ENCODE measurements at regions not wholly inside any gene's neighbourhood (a gene's known extent, or its start where the extent isn't known, plus 50 kb on each side); places are given as distances from the start of the nearest gene placed in this dataset.

GRCh38 chr6:8225113-8225512, 122.8 kb upstream of the EEF1E1 start:
- DNase-seq: no peak
- no peak overlapping the region for H3K27ac ChIP-seq (ENCODE audit: low read depth in 2 of 2, low read length in 1 of 2)
- TF ChIP-seq POLR2AphosphoS5 (IDR thresholded peaks at IDR 0.05; ENCODE audit: low read depth, low read length) (no peak), MEF2A (IDR thresholded peaks at IDR 0.05; ENCODE audit: borderline replicate concordance, low read depth) (no peak), RCOR1 (IDR thresholded peaks at IDR 0.05; ENCODE audit: low read length) (no peak), CTCF (IDR thresholded peaks at IDR 0.05) (no peak), TCF12 (IDR thresholded peaks at IDR 0.05) (no peak), SIN3A (IDR thresholded peaks at IDR 0.05; ENCODE audit: borderline replicate concordance, low read depth, low read length) (no peak)
- H3K9me2 ChIP-seq: no peaks in the 10 kb centered on the region
- no peak overlapping the region for H3K4me2 ChIP-seq
- no peak overlapping the region for H3K9ac ChIP-seq
- CTCF ChIA-PET: no interaction called here
- WGBS (ENCODE audit: low lambda C conversion rate): 61% methylated on average over 5 of the region's 5 CpGs
- no peak overlapping the region for H2AFZ ChIP-seq (ENCODE audit: low read depth)
- no peaks in the 10 kb centered on the region for H3K9me3 ChIP-seq
- no peaks in the 10 kb centered on the region for H4K20me1 ChIP-seq (ENCODE audit: insufficient read depth)
- H3K4me1 ChIP-seq (ENCODE audit: control insufficient read depth in 1 of 2, insufficient read depth in 2 of 2, low read depth in 1 of 2, low read length in 1 of 2): peaks cover 0 to 2% of the 10 kb centered on the region in 2 experiments; a peak in 1 of 4 replicates
- no peaks in the 10 kb centered on the region for H3F3A ChIP-seq (replicated peaks; ENCODE audit: insufficient read depth)
- POLR2A ChIA-PET: no interaction called here
- H3K79me2 ChIP-seq (ENCODE audit: insufficient read depth): no peaks in the 10 kb centered on the region
- no peaks in the 10 kb centered on the region for H3K27me3 ChIP-seq (ENCODE audit: insufficient read depth)
- H3K4me3 ChIP-seq (ENCODE audit: low read depth in 2 of 2, low read length in 1 of 2): no peak overlapping the region
- H3K36me3 ChIP-seq (replicated peaks in 1 of 2; ENCODE audit: control insufficient read depth in 1 of 2, insufficient read depth in 2 of 2, low read length in 1 of 2): no peaks in the 10 kb centered on the region

- Histone ChIP-seq H4K20me1 (ENCODE audit: insufficient read depth) (no peaks in the 10 kb centered on the region), H3K4me3 (ENCODE audit: low read depth in 2 of 2, low read length in 1 of 2) (no peak overlapping the region), H3K4me2 (no peak overlapping the region), H3K9ac (no peak overlapping the region), H3K4me1 (ENCODE audit: control insufficient read depth in 1 of 2, insufficient read depth in 2 of 2, low read depth in 1 of 2, low read length in 1 of 2) (no peaks in the 10 kb centered on the region), H3K9me3 (no peaks in the 10 kb centered on the region), H3K36me3 (replicated peaks in 1 of 2; ENCODE audit: control insufficient read depth in 1 of 2, insufficient read depth in 2 of 2, low read length in 1 of 2) (no peaks in the 10 kb centered on the region), H3K9me2 (no peaks in the 10 kb centered on the region), H3K27ac (ENCODE audit: low read depth in 2 of 2, low read length in 1 of 2) (no peak overlapping the region), H3K27me3 (ENCODE audit: insufficient read depth) (no peaks in the 10 kb centered on the region), H2AFZ (ENCODE audit: low read depth) (no peak overlapping the region), H3F3A (replicated peaks; ENCODE audit: insufficient read depth) (no peaks in the 10 kb centered on the region), H3K79me2 (ENCODE audit: insufficient read depth) (no peaks in the 10 kb centered on the region)
- ChIA-PET CTCF (no interaction called here), POLR2A (no interaction called here)
- WGBS (ENCODE audit: low lambda C conversion rate): 27% methylated on average over 2 of the region's 2 CpGs
- no peak for TF ChIP-seq MEF2A (IDR thresholded peaks at IDR 0.05; ENCODE audit: borderline replicate concordance, low read depth)
- TF ChIP-seq MXI1 (IDR thresholded peaks at IDR 0.05; ENCODE audit: low read depth, low read length): no peak
- TF ChIP-seq RCOR1 (IDR thresholded peaks at IDR 0.05; ENCODE audit: low read length): no peak
- TF ChIP-seq PBX3 (IDR thresholded peaks at IDR 0.05): no peak
- no peak for TF ChIP-seq TEAD4 (IDR thresholded peaks at IDR 0.05; ENCODE audit: borderline replicate concordance, insufficient read depth)
- no peak for TF ChIP-seq RXRA (IDR thresholded peaks at IDR 0.05; ENCODE audit: borderline replicate concordance, low read depth)
- TF ChIP-seq GABPA (IDR thresholded peaks at IDR 0.05; ENCODE audit: low read depth): no peak
- no peak for TF ChIP-seq NFIC (IDR thresholded peaks at IDR 0.05; ENCODE audit: borderline replicate concordance)
- no peak for DNase-seq
Measured at GRCh38 chr6:8223678-8224077, 121.3 kb upstream of the EEF1E1 start.
